Neural progenitor cell (in vitro differentiated cells): ENCODE measurements at regions not wholly inside any gene's neighbourhood (a gene's known extent, or its start where the extent isn't known, plus 50 kb on each side); places are given as distances from the start of the nearest gene placed in this dataset.

ENCODE experiments used
- EZH2 ChIP-seq: fragments of 200-600 bp; sonication (generic); IDR thresholded peaks from 2 replicates; pipeline ENCODE4 v1.6.1; 2017; ENCODE audit warnings: antibody characterized with exemption, mild to moderate bottlenecking, moderate library complexity
- TF ChIP-seq, protein P1 (sequence below): fragments of 200-600 bp; sonication (generic); IDR thresholded peaks from 2 replicates; pipeline ENCODE4 v1.5.1; 2017; ENCODE audit warnings: antibody characterized with exemption, mild to moderate bottlenecking

GRCh38 chr19:30088567-30088966, 146.5 kb downstream of the URI1 start:
- TF ChIP-seq, protein P1, sequence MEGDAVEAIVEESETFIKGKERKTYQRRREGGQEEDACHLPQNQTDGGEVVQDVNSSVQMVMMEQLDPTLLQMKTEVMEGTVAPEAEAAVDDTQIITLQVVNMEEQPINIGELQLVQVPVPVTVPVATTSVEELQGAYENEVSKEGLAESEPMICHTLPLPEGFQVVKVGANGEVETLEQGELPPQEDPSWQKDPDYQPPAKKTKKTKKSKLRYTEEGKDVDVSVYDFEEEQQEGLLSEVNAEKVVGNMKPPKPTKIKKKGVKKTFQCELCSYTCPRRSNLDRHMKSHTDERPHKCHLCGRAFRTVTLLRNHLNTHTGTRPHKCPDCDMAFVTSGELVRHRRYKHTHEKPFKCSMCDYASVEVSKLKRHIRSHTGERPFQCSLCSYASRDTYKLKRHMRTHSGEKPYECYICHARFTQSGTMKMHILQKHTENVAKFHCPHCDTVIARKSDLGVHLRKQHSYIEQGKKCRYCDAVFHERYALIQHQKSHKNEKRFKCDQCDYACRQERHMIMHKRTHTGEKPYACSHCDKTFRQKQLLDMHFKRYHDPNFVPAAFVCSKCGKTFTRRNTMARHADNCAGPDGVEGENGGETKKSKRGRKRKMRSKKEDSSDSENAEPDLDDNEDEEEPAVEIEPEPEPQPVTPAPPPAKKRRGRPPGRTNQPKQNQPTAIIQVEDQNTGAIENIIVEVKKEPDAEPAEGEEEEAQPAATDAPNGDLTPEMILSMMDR = no peak
- TF ChIP-seq EZH2 = no peak
